ENCODE measurements at regions not wholly inside any gene's neighbourhood (a gene's known extent, or its start where the extent isn't known, plus 50 kb on each side); places are given as distances from the start of the nearest gene placed in this dataset.

- Histone ChIP-seq H2AFZ (ENCODE audit: low read length) (no peak overlapping the region), H3K9me3 (ENCODE audit: low read depth, low read length) (no peaks in the 10 kb centered on the region), H3K27ac (ENCODE audit: low read depth, low read length) (no peak overlapping the region), H4K20me1 (ENCODE audit: insufficient read depth, low read length) (no peaks in the 10 kb centered on the region), H3K27me3 (ENCODE audit: insufficient read depth, low read length) (no peaks in the 10 kb centered on the region), H3K36me3 (ENCODE audit: insufficient read depth, low read length) (no peaks in the 10 kb centered on the region), H3K4me2 (ENCODE audit: insufficient read depth, low read length) (no peak overlapping the region), H3K4me3 (ENCODE audit: insufficient read depth, low read length) (no peak overlapping the region), H3K79me2 (ENCODE audit: insufficient read depth, low read length) (no peaks in the 10 kb centered on the region), H3K4me1 (ENCODE audit: insufficient read depth, low read length) (no peaks in the 10 kb centered on the region)
- no peak for TF ChIP-seq CTCF (IDR thresholded peaks at IDR 0.05; ENCODE audit: extremely low read depth, low read depth, low read length)
- no peak for DNase-seq (ENCODE audit: insufficient read length, low spot score, missing footprints)
These were observed 822.1 kb upstream of the GALNTL6 start for GRCh38 chr4:170990989-170991589.

GRCh38 chr4:170988446-170988845 is 824.8 kb upstream of the GALNTL6 start:
- Histone ChIP-seq H3K36me3 (ENCODE audit: insufficient read depth, low read length) (no peaks in the 10 kb centered on the region), H3K27me3 (ENCODE audit: insufficient read depth, low read length) (no peaks in the 10 kb centered on the region), H3K79me2 (ENCODE audit: insufficient read depth, low read length) (no peaks in the 10 kb centered on the region), H3K4me3 (ENCODE audit: insufficient read depth, low read length) (no peak overlapping the region), H3K4me2 (ENCODE audit: insufficient read depth, low read length) (no peak overlapping the region), H4K20me1 (ENCODE audit: insufficient read depth, low read length) (no peaks in the 10 kb centered on the region), H3K4me1 (ENCODE audit: insufficient read depth, low read length) (no peaks in the 10 kb centered on the region), H2AFZ (ENCODE audit: low read length) (no peak overlapping the region), H3K27ac (ENCODE audit: low read depth, low read length) (no peak overlapping the region), H3K9me3 (ENCODE audit: low read depth, low read length) (no peaks in the 10 kb centered on the region)
- no peak for DNase-seq (ENCODE audit: insufficient read length, low spot score, missing footprints)
- no peak for TF ChIP-seq CTCF (IDR thresholded peaks at IDR 0.05; ENCODE audit: extremely low read depth, low read depth, low read length)

GRCh38 chr4:170979736-170980135 is 833.5 kb upstream of the GALNTL6 start:
- TF ChIP-seq CTCF (IDR thresholded peaks at IDR 0.05; ENCODE audit: extremely low read depth, low read depth, low read length) = no peak
- Histone ChIP-seq H3K4me2 (ENCODE audit: insufficient read depth, low read length) (no peak overlapping the region), H3K4me1 (ENCODE audit: insufficient read depth, low read length) (no peaks in the 10 kb centered on the region), H3K27ac (ENCODE audit: low read depth, low read length) (no peak overlapping the region), H3K27me3 (ENCODE audit: insufficient read depth, low read length) (no peaks in the 10 kb centered on the region), H2AFZ (ENCODE audit: low read length) (no peak overlapping the region), H4K20me1 (ENCODE audit: insufficient read depth, low read length) (no peaks in the 10 kb centered on the region), H3K36me3 (ENCODE audit: insufficient read depth, low read length) (no peaks in the 10 kb centered on the region), H3K4me3 (ENCODE audit: insufficient read depth, low read length) (no peak overlapping the region), H3K9me3 (ENCODE audit: low read depth, low read length) (no peaks in the 10 kb centered on the region), H3K79me2 (ENCODE audit: insufficient read depth, low read length) (no peaks in the 10 kb centered on the region)
- no peak for DNase-seq (ENCODE audit: insufficient read length, low spot score, missing footprints)

- H3K4me3 ChIP-seq (ENCODE audit: insufficient read depth, low read length) = no peak overlapping the region
These were observed 834.2 kb upstream of the GALNTL6 start for GRCh38 chr4:170978990-170979389.

More at GRCh38 chr4:170978990-170979389, 834.2 kb upstream of the GALNTL6 start:
- no peaks in the 10 kb centered on the region for H3K36me3 ChIP-seq (ENCODE audit: insufficient read depth, low read length)
- H3K4me2 ChIP-seq (ENCODE audit: insufficient read depth, low read length) = no peak overlapping the region
- no peaks in the 10 kb centered on the region for H3K79me2 ChIP-seq (ENCODE audit: insufficient read depth, low read length)
- DNase-seq (ENCODE audit: insufficient read length, low spot score, missing footprints) = no peak
- H2AFZ ChIP-seq (ENCODE audit: low read length) = no peak overlapping the region
- no peak overlapping the region for H3K27ac ChIP-seq (ENCODE audit: low read depth, low read length)
- no peaks in the 10 kb centered on the region for H3K9me3 ChIP-seq (ENCODE audit: low read depth, low read length)
- no peak for TF ChIP-seq CTCF (IDR thresholded peaks at IDR 0.05; ENCODE audit: extremely low read depth, low read depth, low read length)
- H3K4me1 ChIP-seq (ENCODE audit: insufficient read depth, low read length) = no peaks in the 10 kb centered on the region
- no peaks in the 10 kb centered on the region for H3K27me3 ChIP-seq (ENCODE audit: insufficient read depth, low read length)
- no peaks in the 10 kb centered on the region for H4K20me1 ChIP-seq (ENCODE audit: insufficient read depth, low read length)

Data from osteoblast (primary cell).